Femur (tissue), 1 donor: ENCODE measurements at regions not wholly inside any gene's neighbourhood (a gene's known extent, or its start where the extent isn't known, plus 50 kb on each side); places are given as distances from the start of the nearest gene placed in this dataset.
"Not testable (repeated sequence)": the region's sequence is repeated elsewhere in the genome, so short reads cannot be mapped to it uniquely, and the experiment has no call there.

Experiments used
- DNase-seq: peaks from one replicate; pipeline ENCODE4 v3.0.0-alpha.2; 2017

DNA sequence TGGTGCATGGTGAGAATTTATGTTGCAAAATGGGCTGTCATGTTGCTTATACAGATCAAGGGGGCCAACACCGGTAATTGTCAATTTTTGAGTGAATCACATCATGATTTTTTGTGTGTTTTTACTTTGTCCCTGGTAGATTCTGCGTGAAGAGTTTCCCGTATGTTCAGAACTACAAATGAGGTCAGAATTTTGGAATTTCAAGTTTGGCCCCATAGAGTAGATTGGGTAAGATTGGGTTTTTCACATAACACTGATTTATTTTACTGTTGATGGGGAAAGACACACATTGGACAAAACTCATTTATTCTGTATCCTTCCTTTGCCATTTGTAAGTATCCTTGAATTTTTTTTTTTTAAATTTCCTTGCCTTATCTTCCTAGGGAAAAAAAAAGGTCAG lies 158.5 kb upstream of the MXRA5 start:
- no peak for DNase-seq

DNA sequence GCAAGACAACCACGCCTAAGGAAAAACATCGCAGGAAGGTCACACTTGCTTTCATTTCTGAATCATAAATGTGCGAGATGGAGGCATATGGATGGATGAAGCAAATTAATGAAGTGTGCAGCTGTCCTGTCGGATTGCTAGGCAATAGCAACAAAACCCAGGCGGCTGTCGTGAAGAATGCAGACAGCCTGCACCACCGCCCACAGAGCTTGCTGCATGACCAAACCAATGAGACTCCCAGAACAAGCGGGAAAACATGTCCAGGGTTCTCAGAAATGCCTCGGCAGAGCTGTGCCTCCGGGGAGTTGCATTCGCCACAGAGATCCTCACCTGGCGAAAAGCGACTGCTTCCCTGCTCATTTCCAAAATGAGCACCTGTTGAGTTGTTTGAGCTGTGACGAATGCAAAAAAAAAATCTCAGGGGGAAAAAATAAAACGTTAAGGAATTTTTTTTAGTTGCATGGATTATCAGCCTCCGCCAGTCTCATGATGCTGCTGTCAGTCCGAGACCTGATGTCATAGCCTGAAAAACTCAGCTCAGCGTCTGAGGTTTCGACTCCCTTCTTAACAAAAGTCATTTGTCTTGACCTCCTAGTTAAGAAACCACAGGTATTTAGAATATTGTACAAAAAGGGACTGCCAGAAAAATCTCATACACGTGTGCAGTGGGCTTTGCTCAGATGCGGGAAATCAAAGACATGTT lies 155.5 kb upstream of the MXRA5 start:
- peak; percentile 82 for DNase-seq

DNA sequence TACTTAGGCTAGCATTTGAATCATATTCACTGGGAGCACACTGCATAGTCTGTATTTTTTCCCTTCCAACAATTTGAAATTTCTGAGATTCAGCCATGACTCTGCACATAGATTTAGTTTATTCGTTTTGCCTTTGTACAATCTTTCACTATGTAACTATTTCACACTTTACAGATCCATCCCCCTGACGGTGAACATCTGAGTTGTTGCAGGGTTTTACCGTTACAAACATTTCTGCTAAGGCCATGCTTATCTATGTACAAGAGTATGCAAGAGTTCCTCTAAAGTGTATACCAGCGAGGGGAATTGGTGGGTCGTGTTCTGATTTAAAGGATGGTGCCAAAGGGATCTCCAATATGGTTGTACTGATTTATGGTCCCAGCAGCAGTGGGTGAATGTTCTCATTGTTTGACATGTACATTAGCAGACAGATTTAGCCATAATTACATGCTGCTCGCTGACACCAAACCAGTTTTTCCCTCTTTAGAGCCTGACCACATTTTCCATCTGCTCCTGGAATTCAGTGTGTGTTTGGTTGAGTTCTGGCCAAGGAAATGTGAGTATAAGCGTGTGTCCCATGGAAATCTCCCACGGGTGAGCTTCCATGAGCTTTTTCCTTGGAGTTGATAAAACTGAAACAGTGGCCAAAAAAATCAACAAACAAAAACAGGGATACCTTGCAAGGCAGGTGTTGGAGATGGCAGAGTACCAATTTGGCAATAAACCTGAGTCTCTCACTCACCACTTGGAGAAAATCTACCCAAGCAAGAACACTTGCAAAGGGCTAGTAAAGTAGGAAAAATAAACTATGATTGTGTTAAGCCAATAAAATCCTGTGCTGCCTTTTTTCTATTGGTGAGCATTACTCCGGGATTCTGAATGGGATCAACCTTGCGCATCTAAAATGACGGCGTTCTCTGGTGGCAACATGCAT lies 149.7 kb upstream of the MXRA5 start:
- peak; percentile 64 for DNase-seq

DNA sequence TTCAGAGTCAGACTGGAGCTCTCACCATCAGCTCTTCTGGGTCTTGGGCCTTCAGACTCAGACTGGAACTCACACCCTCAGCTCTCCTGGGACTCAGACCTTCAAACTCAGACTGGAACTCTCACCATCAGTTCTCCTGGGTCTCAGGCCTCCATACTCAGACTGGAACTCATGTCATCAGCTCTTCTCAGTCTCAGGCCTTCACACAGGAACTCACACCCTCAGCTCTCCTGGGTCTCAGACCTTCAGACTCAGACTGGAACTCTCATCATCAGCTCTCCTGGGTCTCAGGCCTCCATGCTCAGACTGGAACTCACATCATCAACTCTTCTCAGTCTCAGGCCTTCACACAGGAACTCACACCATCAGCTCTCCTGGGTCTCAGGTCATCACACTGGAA lies 147.2 kb upstream of the MXRA5 start:
- DNase-seq = no peak

DNA sequence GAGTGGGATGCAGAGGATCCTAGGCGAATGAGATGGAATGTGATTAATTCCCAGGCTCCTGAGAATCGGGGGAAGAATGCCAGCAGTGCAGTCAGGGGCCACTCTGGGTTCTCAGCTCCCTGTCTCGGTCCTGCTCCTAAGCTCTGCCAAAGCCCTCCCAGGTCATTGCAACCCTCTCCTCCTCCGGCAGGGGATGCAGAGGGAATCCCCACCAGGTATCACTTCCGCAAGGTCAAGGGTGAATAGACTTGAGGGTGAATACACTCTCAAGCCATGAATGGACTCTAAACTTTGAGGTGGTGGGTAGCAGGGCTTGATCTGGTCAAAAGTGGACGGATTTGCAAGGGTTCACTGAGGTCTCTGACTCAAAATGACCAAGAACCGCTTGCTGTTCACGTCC lies 139.3 kb upstream of the MXRA5 start:
- DNase-seq = no peak

DNA sequence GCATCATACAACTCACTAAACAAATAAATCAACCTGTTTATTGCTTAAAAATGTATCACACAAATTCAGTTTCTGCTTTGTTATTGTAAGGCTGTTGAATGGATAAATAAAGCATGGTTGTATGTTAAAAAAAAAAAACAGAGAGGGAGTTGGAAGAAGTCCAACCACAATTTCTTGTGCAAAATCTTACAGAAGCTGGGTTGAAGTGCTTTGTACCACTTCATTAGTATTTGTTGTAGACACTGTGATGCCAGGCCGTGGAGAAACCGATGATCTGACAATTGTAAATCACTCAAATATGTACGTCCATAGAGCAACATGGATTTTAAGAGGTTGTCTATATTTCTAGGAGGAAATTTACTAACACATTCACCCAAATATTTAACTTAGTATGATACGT lies 132.6 kb upstream of the MXRA5 start:
- DNase-seq = no peak

DNA sequence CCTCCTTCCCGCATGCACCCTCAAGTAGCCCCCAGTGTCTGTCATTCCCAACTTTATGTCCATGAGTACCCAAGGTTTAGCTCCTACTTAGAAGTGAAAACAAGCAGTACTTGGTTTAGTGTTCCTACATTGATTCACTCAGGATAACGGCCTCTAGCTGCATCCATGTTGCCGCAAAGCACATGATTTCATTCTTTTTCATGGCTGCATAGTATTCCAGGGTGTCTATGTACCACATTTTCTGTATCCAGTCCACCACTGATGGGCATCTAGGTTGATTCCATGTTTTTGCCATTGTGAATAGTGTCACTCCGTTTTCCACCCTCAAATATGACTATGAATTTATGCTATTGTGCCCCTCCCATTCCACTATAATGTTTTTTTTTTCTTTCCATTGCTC lies 130.5 kb upstream of the MXRA5 start:
- no peak for DNase-seq

DNA sequence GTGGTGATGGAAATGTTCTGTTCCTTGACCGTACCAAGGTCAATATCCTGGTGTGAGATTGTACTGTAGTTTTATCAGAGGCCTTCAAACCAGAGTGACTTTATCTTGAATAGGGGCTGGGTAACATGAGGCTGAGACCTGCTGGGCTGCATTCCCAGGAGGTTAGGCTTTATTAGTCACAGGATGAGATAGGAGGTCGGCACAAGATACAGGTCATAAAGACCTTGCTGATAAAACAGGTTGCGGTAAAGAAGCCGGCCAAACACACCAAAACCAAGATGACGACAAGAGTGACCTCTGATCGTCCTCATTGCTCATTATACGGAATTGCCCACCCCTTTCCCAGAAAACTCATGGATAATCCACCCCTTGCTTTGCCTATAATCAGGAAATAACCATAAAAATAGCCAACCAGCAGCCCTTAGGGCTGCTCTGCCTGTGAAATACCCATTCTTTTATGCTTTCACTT lies 123.8 kb upstream of the MXRA5 start:
- DNase-seq = not testable (repeated sequence)

DNA sequence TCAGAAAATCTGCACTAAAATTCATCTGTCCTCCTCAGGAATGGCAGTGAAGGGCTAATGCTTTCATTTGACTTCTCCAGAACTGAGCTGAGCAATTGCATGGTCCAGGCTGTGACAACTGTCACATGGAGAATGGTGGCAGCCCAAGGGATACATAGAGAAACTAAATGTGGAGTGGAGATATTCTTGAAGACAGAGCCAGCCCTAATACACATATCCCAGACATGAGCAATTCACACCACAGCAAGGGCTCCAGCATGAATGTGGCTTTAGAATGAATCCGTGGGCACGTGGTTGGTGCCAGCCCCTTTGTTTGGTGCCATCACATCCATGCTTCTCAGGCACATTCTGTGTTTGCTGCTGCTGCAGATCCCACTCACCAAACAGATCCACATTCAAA lies 121.6 kb upstream of the MXRA5 start:
- DNase-seq = no peak

DNA sequence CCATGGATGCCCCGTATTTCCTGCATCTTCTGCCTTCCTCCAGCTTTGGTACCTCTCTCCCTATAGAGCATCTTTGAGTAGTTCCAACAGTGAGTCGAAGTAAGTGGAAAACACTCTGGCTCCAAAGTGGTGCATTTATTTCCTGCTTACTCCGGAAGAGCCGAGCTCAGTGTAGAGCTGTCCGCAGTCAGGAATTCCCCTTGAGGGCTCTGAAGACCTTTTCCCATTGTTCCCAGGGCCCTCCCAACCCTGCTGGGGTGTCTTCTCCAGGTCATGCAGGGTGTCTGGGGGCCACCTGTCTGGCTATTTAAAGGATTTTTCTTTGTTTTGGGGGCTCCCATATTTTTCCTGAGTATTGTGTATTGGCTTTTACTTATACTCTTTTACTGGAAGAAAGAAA lies 118.6 kb upstream of the MXRA5 start:
- DNase-seq = no peak

DNA sequence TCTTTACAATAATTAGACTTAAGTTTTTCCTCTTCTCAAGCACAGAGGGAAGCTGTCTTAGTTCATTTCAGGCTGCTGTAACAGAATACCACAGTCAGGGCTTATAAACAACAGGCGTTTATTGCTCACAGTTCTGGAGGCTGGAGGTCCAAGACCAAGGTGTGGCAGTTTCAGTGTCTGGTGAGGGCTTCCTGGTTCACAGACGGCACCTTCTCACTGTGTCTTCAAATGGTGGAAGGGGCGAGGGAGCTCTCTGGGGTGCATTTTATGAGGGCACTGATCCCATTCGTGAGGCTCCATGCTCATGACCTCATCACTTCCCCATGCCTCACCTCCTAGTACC lies 115.7 kb upstream of the MXRA5 start:
- no peak for DNase-seq

DNA sequence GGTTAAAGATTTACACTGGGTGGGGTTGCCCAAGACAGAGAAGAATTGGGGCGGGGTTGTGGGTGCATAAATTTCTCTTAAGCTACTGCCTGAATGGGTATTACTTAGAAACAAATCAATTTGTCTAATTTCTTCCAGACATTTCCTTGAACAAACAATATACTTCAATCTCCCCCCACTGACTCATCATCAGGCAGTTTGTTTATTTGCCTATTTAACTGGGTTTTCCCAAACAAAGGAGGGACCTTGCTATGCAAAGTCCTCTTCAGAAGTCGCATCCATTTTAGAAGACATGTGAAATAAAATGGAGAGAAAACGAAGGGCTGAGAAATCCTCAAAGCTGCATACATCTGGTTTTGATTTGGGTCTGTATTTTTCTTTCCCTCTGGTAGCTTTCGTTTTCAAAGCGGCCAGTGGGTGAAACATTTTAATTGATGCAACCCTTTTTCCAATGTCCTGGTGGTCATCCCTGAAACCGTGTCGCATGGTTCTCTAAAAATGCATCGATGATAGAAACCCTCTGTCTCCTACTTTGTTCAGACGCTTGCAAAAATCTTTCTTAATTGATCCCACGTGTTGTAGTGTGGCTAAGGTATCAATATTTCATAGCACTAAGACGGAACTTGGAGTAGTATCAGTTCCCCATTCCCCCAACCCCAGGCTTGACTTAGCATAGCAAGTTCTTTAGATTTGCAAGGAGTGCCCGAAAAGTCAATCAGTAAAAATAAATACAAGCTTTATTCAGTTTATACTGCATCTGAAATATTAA lies 115.1 kb upstream of the MXRA5 start:
- DNase-seq = peak; percentile 31

DNA sequence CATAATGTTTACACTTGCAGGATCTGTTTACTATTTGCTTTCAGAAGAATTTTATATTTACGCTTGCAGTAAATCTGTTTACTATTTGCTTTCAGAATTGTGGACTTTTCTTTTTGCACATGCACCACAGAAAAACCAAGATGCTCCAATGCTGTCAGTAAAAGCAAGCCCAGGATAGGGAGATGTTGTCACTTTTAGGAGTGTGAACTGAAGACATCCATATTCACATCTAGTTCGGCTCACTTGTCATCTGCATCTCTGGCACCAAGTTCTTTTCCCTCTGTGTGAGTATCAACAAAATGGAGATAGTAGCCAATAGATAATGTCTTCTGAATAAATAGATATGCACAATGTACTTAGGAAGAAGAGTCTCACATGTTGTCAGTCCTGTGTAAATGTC lies 109.3 kb upstream of the MXRA5 start:
- no peak for DNase-seq

DNA sequence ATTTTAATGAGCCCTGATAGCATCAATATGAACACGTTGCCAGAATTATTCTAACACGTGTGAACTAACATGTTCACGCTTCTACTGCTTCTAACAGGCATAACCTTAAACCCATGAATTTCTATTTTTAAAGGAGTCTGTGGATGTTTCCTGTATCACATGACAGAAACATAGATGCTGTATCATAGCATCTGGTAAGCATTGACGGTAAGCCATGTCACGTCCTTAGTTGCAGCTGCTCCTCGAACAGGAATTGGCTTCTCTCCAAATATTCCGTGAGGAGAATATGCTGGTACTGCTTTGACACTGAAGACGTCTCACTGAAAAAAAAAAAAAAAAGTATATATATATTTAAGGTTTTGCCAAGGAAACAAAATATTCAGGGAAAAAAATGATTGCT lies 105.1 kb upstream of the MXRA5 start:
- DNase-seq = peak; percentile 36

DNA sequence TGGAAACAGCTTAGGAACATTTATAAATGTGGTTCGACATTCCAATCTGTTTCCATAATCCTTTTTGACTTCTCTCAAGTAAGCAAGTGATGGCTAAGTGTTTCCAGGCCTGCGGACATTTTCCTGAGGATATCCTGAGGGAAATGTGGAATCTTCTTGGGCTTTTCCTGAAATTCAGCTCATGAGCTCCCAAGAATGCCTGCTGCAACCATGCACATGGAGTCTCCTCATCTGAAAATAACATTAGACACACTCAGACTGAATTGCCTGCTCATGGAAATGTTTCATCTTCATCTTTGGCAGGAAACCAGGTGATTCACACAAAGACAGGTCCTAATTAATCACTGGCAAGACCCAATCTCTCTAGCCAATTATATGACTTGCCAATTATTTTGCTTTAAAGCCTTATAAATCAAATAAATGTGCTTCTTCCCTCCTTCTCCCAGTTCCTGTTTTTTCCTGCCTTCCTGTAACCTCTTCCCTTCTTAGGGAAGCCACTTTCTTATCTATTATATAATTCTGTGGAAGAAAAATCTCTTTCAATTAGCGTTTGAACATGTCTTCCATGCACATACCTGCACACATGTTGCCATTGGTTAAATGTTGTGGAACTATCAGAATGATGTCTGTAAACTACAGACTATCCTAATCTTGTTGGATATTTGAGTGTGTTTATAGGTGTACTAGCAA lies 104.6 kb upstream of the MXRA5 start:
- DNase-seq = peak; percentile 74

DNA sequence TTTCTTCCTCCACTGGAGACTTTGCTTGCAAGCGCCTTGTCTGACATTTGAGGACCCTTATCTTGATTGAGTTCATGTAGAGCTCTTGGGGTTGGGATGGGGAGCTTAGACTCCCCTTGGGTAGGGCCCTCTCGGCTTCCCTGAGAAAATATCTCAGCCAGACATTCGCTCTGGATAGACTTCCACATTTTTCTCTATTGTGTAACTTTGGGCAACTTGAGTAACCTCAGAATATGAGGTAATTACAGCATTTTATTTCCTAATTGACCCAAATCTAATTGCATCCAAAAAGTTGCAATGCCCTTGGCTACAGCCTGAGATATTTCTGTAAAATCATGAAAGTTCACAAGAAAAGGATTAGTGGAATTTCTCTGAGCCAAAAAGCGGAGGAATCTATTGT lies 102.8 kb upstream of the MXRA5 start:
- DNase-seq = no peak

DNA sequence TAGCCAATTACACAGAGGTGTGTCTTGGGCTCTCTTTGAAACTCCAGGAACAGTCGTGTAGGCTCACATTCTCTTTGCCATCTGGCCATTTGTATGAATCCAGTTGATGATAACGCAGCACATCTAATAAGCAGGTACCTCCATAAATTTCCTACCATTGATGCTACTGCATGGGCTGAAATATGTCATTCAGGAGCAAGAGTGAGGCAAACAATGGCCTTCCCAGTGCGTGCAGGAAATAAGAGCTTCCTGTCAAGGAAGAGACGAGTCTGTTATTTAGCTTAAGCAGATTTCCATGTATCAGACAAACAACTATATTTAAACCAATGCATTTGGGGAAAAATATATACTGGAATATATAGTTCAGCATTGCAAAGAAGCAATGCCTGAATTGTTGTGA lies 102.1 kb upstream of the MXRA5 start:
- DNase-seq = no peak

DNA sequence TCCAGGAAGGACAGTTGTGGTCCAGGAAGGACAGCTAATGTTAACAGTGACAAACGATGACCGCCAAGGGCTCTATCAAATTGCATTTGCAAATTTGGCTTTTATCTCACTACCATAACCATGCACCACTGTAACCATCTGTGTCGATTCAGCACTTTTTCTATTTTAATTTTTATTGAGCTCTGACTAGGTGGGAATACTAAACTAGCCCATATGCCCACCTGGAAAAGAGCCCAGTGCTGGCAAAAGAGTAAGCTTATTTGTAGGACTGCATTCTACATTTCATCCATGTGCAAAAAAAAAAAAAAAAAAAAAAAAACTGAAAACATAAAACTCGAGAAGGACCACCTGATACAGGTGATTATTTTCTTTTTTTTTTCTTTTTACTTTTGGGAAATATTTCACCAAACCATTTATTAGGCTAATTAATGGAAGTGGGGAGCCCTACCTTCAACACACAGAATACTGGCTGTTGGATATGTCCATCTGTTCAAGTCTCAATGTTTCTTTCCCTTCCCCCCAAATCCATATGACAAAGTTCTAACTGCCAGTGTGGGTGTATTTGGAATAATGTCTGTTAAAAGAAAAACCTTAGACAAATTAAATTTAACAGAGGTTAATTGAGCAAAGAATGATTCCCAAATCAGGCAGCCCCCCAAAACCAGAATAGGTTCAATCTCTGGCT lies 99.5 kb upstream of the MXRA5 start:
- no peak for DNase-seq

DNA sequence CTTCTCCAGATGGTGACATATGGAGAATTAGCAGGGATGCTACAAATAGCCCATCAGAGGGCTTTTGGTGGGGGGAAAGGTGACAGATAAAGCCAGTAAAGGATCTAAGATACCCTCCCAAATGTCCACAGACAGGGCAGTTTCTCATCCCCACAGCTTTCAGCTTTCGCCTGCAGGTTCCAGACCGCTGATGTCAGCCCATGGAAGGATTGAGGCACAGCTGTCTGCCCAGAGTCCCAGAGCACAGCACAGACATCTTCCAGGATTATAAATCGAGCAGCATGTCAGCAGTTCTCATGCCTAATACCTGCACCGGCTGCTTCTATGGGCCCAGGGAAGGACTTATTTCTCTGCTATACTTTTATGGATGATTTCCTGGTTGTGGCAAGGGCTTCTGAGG lies 96.7 kb upstream of the MXRA5 start:
- DNase-seq = peak; percentile 74

DNA sequence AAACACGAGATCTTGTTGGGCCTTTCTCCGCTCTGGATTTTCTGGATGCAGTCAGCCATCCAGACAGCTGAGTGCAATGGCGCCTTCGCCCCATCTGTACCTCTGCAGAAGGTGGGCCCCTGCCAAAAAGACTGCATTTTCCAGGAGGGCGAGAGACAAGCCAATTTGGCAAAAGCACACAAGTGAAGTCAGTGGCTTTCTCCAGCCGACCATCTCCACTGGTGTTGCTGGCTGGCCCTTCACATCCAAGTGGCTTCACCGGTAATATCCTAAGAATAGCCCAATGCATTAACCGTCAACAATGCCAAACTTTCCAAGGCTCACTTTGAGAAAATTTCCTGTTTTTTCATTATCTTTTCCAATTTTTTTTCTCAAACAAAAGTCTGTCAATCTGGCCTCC lies 96.2 kb upstream of the MXRA5 start:
- peak; percentile 54 for DNase-seq

DNA sequence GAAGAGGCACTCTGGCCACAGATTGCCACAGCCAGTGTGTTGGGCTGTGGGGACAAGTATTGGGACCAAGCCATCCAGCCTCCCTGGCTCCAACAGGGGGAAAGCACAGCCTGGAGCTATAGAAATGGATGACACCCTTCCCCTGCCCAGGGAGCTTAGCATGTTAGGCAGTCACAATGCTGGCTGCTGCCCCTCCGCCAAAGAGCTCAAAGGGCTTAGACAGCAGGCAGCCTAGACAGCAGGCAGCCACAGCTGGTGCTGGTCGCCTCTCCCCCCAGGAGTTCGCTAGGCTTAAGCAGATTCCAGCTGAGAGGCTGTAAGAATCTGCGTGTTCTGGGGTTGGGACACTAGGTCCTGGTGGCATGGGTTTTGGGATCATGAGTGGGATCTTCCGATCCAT lies 94.5 kb upstream of the MXRA5 start:
- no peak for DNase-seq

DNA sequence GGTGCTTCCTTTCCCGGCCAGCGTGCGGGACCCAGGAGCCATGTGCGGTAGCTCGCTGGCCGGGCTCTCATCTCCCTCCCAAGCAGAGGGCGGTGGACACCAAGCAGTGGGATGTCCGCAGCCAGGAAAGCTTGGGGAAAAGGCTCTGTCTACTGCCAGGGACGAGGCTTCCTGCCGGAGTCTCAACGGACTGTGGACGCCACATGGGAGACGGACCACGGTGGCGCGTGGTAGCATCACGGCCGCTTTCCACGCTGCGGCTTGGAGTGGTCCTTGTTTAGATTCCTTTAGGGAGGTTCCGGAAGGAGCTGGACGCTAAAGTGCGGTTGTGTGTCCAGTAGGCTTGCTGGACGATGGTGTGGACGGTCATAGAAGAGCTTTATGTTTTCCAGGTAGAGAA lies 89.5 kb upstream of the MXRA5 start:
- not testable (repeated sequence) for DNase-seq
